ENCODE measurements at regions not wholly inside any gene's neighbourhood (a gene's known extent, or its start where the extent isn't known, plus 50 kb on each side); places are given as distances from the start of the nearest gene placed in this dataset.

DNA sequence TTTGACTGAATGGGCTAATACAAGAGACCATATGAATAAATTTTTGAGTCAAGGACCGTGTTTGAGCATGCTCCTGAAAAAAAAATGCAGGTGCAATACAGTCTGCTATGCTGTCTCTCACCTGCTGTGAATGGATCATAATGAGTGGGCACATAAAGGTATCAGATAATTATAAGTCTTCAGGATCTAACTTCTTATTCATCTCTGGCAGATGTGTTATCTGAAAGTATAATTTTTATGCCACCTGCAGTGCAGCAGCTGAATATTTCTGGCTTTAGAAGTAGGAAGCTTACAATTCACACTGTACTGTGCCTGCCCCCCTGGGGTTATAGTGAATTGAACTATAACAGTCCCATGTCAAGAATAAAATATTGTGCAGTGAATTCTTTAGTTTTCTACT lies 333.3 kb downstream of the MRPL39 start:
- TF ChIP-seq, protein P1, sequence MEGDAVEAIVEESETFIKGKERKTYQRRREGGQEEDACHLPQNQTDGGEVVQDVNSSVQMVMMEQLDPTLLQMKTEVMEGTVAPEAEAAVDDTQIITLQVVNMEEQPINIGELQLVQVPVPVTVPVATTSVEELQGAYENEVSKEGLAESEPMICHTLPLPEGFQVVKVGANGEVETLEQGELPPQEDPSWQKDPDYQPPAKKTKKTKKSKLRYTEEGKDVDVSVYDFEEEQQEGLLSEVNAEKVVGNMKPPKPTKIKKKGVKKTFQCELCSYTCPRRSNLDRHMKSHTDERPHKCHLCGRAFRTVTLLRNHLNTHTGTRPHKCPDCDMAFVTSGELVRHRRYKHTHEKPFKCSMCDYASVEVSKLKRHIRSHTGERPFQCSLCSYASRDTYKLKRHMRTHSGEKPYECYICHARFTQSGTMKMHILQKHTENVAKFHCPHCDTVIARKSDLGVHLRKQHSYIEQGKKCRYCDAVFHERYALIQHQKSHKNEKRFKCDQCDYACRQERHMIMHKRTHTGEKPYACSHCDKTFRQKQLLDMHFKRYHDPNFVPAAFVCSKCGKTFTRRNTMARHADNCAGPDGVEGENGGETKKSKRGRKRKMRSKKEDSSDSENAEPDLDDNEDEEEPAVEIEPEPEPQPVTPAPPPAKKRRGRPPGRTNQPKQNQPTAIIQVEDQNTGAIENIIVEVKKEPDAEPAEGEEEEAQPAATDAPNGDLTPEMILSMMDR (IDR thresholded peaks at IDR 0.05; ENCODE audit: low read depth, low read length): peak; percentile 24; the same call in 1 of the 2 replicates
- no peak for TF ChIP-seq EZH2phosphoT487 (IDR thresholded peaks at IDR 0.05; ENCODE audit: low read depth)

Data from OCI-LY3 (cell line).